H1 (cell line): ENCODE measurements at regions not wholly inside any gene's neighbourhood (a gene's known extent, or its start where the extent isn't known, plus 50 kb on each side); places are given as distances from the start of the nearest gene placed in this dataset.

Experiments used
- ATF3 ChIP-seq: IDR thresholded peaks from 2 replicates; pipeline ENCODE4 v1.6.1; 2011; ENCODE audit warnings: low read depth, mild to moderate bottlenecking, low read length; ENCODE audit not compliant: insufficient read depth
- CTCF ChIP-seq, 3 experiments: IDR thresholded peaks; 1 replicate in 2 of 3; 2 replicates in 1 of 3; pipeline versions ENCODE4 v1.5.1 to v1.6.1; 2011; ENCODE audit warnings: low read length in 3 of 3, mild to moderate bottlenecking in 3 of 3, inconsistent platforms in 2 of 3, low read depth in 1 of 3, moderate library complexity in 1 of 3; ENCODE audit not compliant: insufficient read depth in 1 of 3; ENCODE audit errors: control extremely low read depth in 1 of 3
- EGR1 ChIP-seq: IDR thresholded peaks from 2 replicates; pipeline ENCODE4 v1.6.1; 2011; ENCODE audit warnings: low read depth, low read length, borderline replicate concordance
- NRF1 ChIP-seq: IDR thresholded peaks from 2 replicates; pipeline ENCODE4 v1.6.1; 2011; ENCODE audit warnings: mild to moderate bottlenecking, low read depth, low read length, improper control_type of control experiment
- POLR2A ChIP-seq, 2 experiments: IDR thresholded peaks; 1 replicate in 1 of 2; 2 replicates in 1 of 2; pipeline ENCODE4 v1.6.1; 2011; ENCODE audit warnings: low read depth in 2 of 2, low read length in 2 of 2, mild to moderate bottlenecking in 2 of 2; ENCODE audit errors: control extremely low read depth in 1 of 2
- RXRA ChIP-seq: IDR thresholded peaks from 2 replicates; pipeline ENCODE4 v1.6.1; 2011; ENCODE audit warnings: low read depth, mild to moderate bottlenecking, low read length, moderate library complexity; ENCODE audit not compliant: insufficient read depth
- SIN3A ChIP-seq, 2 experiments: IDR thresholded peaks in 1 of 2; conservative IDR thresholded peaks in 1 of 2; 2 replicates each; pipeline ENCODE4 v1.6.1; 2011 to 2012; ENCODE audit warnings: low read length in 2 of 2, improper control_type of control experiment in 1 of 2, low read depth in 1 of 2, mild to moderate bottlenecking in 1 of 2
- SRF ChIP-seq: IDR thresholded peaks from 2 replicates; pipeline ENCODE4 v1.6.1; 2011; ENCODE audit warnings: mild to moderate bottlenecking, low read depth, low read length, moderate library complexity
- TAF1 ChIP-seq: IDR thresholded peaks from 2 replicates; pipeline ENCODE4 v1.6.1; 2011; ENCODE audit warnings: mild to moderate bottlenecking, low read depth, low read length

GRCh38 chr6:106827081-106827480 is 147.4 kb downstream of the CD24 start:
- TF ChIP-seq RXRA (no peak), NRF1 (no peak), EGR1 (no peak), SIN3A (conservative IDR thresholded peaks at IDR 0.05 in 1 of 2, IDR thresholded peaks at IDR 0.05 in 1 of 2; ENCODE audit: low read depth in 1 of 2, low read length in 2 of 2) (no peak), POLR2A (IDR thresholded peaks at IDR 0.05; ENCODE audit: control extremely low read depth in 1 of 2, low read depth in 2 of 2, low read length in 2 of 2) (no peak), TAF1 (no peak), ATF3 (no peak), CTCF (IDR thresholded peaks at IDR 0.05; ENCODE audit: control extremely low read depth in 1 of 3, insufficient read depth in 1 of 3, low read depth in 1 of 3, low read length in 3 of 3) (no peak), SRF (no peak)
